Uterus (tissue), 2 donors: ENCODE measurements at regions not wholly inside any gene's neighbourhood (a gene's known extent, or its start where the extent isn't known, plus 50 kb on each side); places are given as distances from the start of the nearest gene placed in this dataset.

Experiments
- CTCF ChIP-seq, 4 experiments: fragments of 200-600 bp in 2 of 4; fragments of 450-650 bp in 2 of 4; sonication (generic) in 2 of 4; IDR thresholded peaks; one replicate each; pipeline ENCODE4 v1.5.1; 2016 to 2019; ENCODE audit warnings: antibody characterized with exemption in 4 of 4, mild to moderate bottlenecking in 2 of 4, moderate library complexity in 1 of 4
- POLR2A ChIP-seq, 2 donors: fragments of 450-650 bp; IDR thresholded peaks; one replicate each; pipeline ENCODE4 v1.6.1; 2016; ENCODE audit warnings: antibody characterized with exemption in 2 of 2, mild to moderate bottlenecking in 1 of 2, moderate library complexity in 1 of 2

- peak in 2 of 4 experiments; percentile 17 to 29 for TF ChIP-seq CTCF (IDR thresholded peaks at IDR 0.05)
- TF ChIP-seq POLR2A (IDR thresholded peaks at IDR 0.05): no peak
Measured at GRCh38 chr5:81856948-81857928, 106.3 kb upstream of the SSBP2 start.
